ENCODE measurements at regions not wholly inside any gene's neighbourhood (a gene's known extent, or its start where the extent isn't known, plus 50 kb on each side); places are given as distances from the start of the nearest gene placed in this dataset.
"Not testable (repeated sequence)": the region's sequence is repeated elsewhere in the genome, so short reads cannot be mapped to it uniquely, and the experiment has no call there.

DNA sequence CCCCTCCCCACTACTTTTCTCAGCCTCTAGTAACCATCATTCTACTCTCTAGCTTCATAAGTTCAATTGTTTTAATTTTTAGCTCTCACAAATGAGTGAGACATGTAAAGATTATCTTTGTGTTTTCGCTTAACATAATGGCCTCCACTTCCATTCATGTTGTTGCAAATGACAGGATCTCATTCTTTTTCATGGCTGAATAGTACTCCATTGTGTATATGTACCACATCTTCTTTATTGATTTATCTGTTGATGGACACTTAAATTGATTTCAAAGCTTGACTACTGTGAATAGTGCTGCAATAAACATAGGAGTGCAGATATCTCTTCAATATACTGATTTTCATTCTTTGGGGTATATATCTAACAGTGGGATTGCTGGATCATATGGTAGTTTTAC, 699.8 kb upstream of the NR2F2 start:
- Histone ChIP-seq H3K27me3 (ENCODE audit: control insufficient read depth, insufficient read depth, low read length) (no peaks in the 10 kb centered on the region), H3K36me3 (ENCODE audit: control insufficient read depth, insufficient read depth, low read length) (no peaks in the 10 kb centered on the region), H3K4me3 (ENCODE audit: low read depth, low read length) (no peak overlapping the region)
- DNase-seq (ENCODE audit: low read depth) (no peak), FAIRE-seq (no peak)
- TF ChIP-seq, protein P1, sequence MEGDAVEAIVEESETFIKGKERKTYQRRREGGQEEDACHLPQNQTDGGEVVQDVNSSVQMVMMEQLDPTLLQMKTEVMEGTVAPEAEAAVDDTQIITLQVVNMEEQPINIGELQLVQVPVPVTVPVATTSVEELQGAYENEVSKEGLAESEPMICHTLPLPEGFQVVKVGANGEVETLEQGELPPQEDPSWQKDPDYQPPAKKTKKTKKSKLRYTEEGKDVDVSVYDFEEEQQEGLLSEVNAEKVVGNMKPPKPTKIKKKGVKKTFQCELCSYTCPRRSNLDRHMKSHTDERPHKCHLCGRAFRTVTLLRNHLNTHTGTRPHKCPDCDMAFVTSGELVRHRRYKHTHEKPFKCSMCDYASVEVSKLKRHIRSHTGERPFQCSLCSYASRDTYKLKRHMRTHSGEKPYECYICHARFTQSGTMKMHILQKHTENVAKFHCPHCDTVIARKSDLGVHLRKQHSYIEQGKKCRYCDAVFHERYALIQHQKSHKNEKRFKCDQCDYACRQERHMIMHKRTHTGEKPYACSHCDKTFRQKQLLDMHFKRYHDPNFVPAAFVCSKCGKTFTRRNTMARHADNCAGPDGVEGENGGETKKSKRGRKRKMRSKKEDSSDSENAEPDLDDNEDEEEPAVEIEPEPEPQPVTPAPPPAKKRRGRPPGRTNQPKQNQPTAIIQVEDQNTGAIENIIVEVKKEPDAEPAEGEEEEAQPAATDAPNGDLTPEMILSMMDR (IDR thresholded peaks at IDR 0.05; ENCODE audit: insufficient read depth, low read length, severe bottlenecking): no peak

DNA sequence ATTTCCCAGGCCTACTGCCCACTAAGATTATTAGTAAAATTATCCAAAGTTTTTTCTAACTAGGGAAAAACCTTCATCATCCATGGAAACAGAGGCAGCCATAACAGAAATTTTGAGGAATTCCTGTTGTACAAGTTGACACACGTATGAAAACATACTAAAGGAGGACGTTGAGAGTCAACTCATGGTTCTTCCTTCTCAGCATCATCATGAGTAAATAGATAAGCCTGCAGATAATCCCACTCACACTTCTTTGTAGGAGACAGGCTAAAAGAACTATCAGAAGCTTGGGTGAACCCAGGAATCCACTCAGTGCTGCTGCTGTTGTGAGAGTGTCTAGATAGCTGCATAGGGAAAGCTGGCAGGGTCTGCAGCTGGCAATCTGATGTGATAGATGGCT, 694.8 kb upstream of the NR2F2 start:
- FAIRE-seq (no peak), DNase-seq (ENCODE audit: low read depth) (peak; percentile 41)
- TF ChIP-seq, protein P1 (IDR thresholded peaks at IDR 0.05; ENCODE audit: insufficient read depth, low read length, severe bottlenecking): no peak
- Histone ChIP-seq H3K4me3 (ENCODE audit: low read depth, low read length) (no peak overlapping the region), H3K27me3 (ENCODE audit: control insufficient read depth, insufficient read depth, low read length) (no peaks in the 10 kb centered on the region), H3K36me3 (ENCODE audit: control insufficient read depth, insufficient read depth, low read length) (no peaks in the 10 kb centered on the region)

DNA sequence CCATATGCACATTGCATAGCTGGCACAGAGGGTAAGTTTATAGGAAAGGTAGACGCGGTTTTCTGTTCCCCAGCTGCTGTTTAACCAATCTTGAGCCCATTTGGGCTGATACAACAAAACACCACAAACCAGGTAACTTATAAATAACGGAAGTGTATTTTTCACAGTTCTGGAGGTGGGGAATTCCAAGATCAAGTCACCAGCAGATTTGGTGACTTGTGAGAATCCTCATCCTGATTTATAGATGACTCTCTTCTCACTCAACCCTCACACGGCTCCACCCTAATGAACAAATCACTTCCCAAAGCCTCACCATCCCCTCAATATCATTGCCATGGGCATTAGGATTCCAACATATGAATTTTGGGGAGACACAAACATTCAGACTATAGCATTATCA, 694.4 kb upstream of the NR2F2 start:
- H3K4me3 ChIP-seq (ENCODE audit: low read depth, low read length): no peak overlapping the region
- FAIRE-seq: no peak
- no peaks in the 10 kb centered on the region for H3K36me3 ChIP-seq (ENCODE audit: control insufficient read depth, insufficient read depth, low read length)
- no peaks in the 10 kb centered on the region for H3K27me3 ChIP-seq (ENCODE audit: control insufficient read depth, insufficient read depth, low read length)
- TF ChIP-seq, protein P1 (IDR thresholded peaks at IDR 0.05; ENCODE audit: insufficient read depth, low read length, severe bottlenecking): no peak
- no peak for DNase-seq (ENCODE audit: low read depth)

DNA sequence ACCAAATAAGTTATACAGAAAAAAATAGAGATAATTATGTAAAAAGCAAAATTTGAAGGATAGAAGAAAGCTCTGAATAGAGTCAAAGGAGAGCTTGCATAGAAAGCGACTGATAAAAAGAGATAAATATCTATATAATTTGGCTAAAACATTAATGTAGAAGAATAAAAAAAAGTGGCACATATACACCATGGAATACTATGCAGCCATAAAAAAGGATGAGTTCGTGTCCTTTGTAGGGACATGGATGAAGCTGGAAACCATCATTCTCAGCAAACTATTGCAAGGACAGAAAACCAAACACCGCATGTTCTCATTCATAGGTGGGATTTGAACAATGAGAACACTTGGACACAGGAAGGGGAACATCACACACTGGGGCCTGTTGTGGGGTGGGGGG, 693.3 kb upstream of the NR2F2 start:
- H3K27me3 ChIP-seq (ENCODE audit: control insufficient read depth, insufficient read depth, low read length); FAIRE-seq; H3K4me3 ChIP-seq (ENCODE audit: low read depth, low read length); DNase-seq (ENCODE audit: low read depth); H3K36me3 ChIP-seq (ENCODE audit: control insufficient read depth, insufficient read depth, low read length): not testable (repeated sequence)

DNA sequence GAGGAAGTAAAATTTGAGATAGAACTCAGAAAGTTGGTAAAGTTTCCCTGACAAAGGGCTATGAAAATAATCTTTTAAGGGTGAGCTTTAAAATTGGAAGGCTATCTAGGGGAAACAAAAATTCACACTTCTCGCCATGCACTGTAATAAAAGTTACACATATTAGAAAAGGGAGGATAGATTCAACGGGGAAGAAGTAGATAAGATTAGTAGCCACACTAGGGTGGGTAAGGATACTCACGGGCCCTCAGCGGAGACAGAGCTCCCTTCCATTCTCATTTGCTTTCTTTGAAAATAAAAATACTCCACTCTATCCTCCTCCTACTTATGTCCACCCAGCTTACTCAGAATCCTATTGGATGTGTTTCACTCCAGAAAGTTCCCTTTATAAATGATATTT, 691.3 kb upstream of the NR2F2 start:
- FAIRE-seq (no peak), DNase-seq (ENCODE audit: low read depth) (no peak)
- TF ChIP-seq, protein P1 (IDR thresholded peaks at IDR 0.05; ENCODE audit: insufficient read depth, low read length, severe bottlenecking): no peak
- Histone ChIP-seq H3K4me3 (ENCODE audit: low read depth, low read length) (no peak overlapping the region), H3K27me3 (ENCODE audit: control insufficient read depth, insufficient read depth, low read length) (no peaks in the 10 kb centered on the region), H3K36me3 (ENCODE audit: control insufficient read depth, insufficient read depth, low read length) (no peaks in the 10 kb centered on the region)

DNA sequence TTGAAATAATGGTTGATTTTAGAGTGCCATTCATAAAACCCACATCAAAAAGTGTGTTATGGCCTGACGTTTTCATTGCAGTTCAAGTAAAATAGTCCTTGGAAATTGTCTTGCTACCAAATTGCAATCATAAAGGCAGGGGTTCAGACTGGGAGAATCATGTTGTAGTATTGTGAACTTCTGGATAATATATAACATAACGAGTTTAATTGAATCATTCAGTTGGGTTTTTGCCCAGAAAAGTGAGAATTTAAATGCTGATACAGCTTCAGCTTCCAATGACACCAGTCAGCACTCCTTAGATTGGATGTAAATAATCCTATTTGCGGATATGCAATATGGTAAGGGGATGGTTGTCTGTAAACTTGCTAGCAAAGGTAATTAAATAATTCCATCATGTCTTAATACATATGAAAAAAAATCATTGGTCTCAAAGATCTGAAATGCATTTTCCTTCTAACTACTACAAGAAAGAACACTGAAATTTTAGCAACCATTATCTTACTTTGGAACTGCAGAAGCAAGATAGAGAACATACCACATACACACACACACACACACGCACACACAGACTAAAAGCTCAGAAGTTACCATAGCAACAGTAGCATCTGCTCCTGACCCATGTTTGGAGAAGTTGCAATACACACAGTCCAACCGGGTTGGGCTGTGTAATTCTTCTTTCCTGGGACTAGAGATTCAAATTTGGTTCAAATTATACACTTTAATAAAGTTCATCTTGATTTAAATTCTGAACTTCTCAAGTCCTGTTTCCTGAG, 686.2 kb upstream of the NR2F2 start:
- Histone ChIP-seq H3K36me3 (ENCODE audit: control insufficient read depth, insufficient read depth, low read length) (no peaks in the 10 kb centered on the region), H3K4me3 (ENCODE audit: low read depth, low read length) (no peak overlapping the region), H3K27me3 (ENCODE audit: control insufficient read depth, insufficient read depth, low read length) (no peaks in the 10 kb centered on the region)
- FAIRE-seq (no peak), DNase-seq (ENCODE audit: low read depth) (no peak)
- TF ChIP-seq, protein P1 (IDR thresholded peaks at IDR 0.05; ENCODE audit: insufficient read depth, low read length, severe bottlenecking): no peak
